ENCODE measurements at regions not wholly inside any gene's neighbourhood (a gene's known extent, or its start where the extent isn't known, plus 50 kb on each side); places are given as distances from the start of the nearest gene placed in this dataset.

DNA sequence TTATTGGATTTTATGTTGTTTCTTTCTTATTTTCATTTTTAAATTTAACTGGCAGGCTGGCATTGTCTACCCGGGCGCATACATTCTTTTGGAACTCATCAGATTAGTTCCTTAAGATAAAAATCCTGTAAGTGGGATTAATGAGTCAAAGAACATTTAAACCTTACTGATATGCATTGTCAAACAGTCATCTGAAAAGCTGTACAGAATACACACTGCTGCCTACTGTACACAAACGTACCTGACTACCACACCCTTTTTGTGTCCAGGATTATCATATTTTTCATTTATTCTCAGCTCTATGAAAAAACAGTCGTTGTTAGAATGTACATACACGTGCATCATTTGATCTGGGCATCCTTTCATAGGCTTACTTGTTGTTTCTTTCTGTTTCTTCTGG lies 358.3 kb downstream of the EFNB2 start:
- H3K27ac ChIP-seq (ENCODE audit: low read length): no peak overlapping the region
- no peaks in the 10 kb centered on the region for H3K4me1 ChIP-seq (ENCODE audit: low read length)
- no peak overlapping the region for H3K4me2 ChIP-seq (ENCODE audit: low read length)
- no peaks in the 10 kb centered on the region for H4K20me1 ChIP-seq (ENCODE audit: insufficient read depth, low read length)
- no peak overlapping the region for H3K9ac ChIP-seq (ENCODE audit: low read length)
- no peaks in the 10 kb centered on the region for H3K36me3 ChIP-seq (replicated peaks; ENCODE audit: low read depth, low read length)
- no peaks in the 10 kb centered on the region for H3K9me3 ChIP-seq (ENCODE audit: insufficient read depth, low read length)
- H2AFZ ChIP-seq (ENCODE audit: low read depth, low read length): no peak overlapping the region
- H3K79me2 ChIP-seq (ENCODE audit: low read length): no peaks in the 10 kb centered on the region
- H3K27me3 ChIP-seq (ENCODE audit: low read depth, low read length): no peaks in the 10 kb centered on the region
- TF ChIP-seq CTCF (IDR thresholded peaks at IDR 0.05; ENCODE audit: low read depth, low read length) (no peak), EZH2phosphoT487 (IDR thresholded peaks at IDR 0.05; ENCODE audit: low read depth) (no peak)
- H3K4me3 ChIP-seq (ENCODE audit: low read length): no peak overlapping the region

GRCh38 chr13:106176117-106176516 lies 359.3 kb downstream of the EFNB2 start:
- no peak overlapping the region for H3K4me2 ChIP-seq (ENCODE audit: low read length)
- no peaks in the 10 kb centered on the region for H3K27me3 ChIP-seq (ENCODE audit: low read depth, low read length)
- H3K36me3 ChIP-seq (replicated peaks; ENCODE audit: low read depth, low read length): no peaks in the 10 kb centered on the region
- H3K9me3 ChIP-seq (ENCODE audit: insufficient read depth, low read length): no peaks in the 10 kb centered on the region
- no peak overlapping the region for H3K4me3 ChIP-seq (ENCODE audit: low read length)
- H3K79me2 ChIP-seq (ENCODE audit: low read length): no peaks in the 10 kb centered on the region
- no peaks in the 10 kb centered on the region for H3K4me1 ChIP-seq (ENCODE audit: low read length)
- no peak overlapping the region for H3K9ac ChIP-seq (ENCODE audit: low read length)
- no peak overlapping the region for H3K27ac ChIP-seq (ENCODE audit: low read length)
- no peaks in the 10 kb centered on the region for H4K20me1 ChIP-seq (ENCODE audit: insufficient read depth, low read length)
- TF ChIP-seq EZH2phosphoT487 (IDR thresholded peaks at IDR 0.05; ENCODE audit: low read depth) (no peak), CTCF (IDR thresholded peaks at IDR 0.05; ENCODE audit: low read depth, low read length) (no peak)
- H2AFZ ChIP-seq (ENCODE audit: low read depth, low read length): no peak overlapping the region

GRCh38 chr13:106173891-106174610 lies 361.4 kb downstream of the EFNB2 start:
- H3K4me1 ChIP-seq (ENCODE audit: low read length): no peaks in the 10 kb centered on the region
- no peak overlapping the region for H3K9ac ChIP-seq (ENCODE audit: low read length)
- H3K4me3 ChIP-seq (ENCODE audit: low read length): no peak overlapping the region
- no peaks in the 10 kb centered on the region for H3K79me2 ChIP-seq (ENCODE audit: low read length)
- no peak overlapping the region for H3K4me2 ChIP-seq (ENCODE audit: low read length)
- H3K9me3 ChIP-seq (ENCODE audit: insufficient read depth, low read length): no peaks in the 10 kb centered on the region
- TF ChIP-seq EZH2phosphoT487 (IDR thresholded peaks at IDR 0.05; ENCODE audit: low read depth) (no peak), CTCF (IDR thresholded peaks at IDR 0.05; ENCODE audit: low read depth, low read length) (no peak)
- no peaks in the 10 kb centered on the region for H3K27me3 ChIP-seq (ENCODE audit: low read depth, low read length)
- no peaks in the 10 kb centered on the region for H4K20me1 ChIP-seq (ENCODE audit: insufficient read depth, low read length)
- no peaks in the 10 kb centered on the region for H3K36me3 ChIP-seq (replicated peaks; ENCODE audit: low read depth, low read length)
- H2AFZ ChIP-seq (ENCODE audit: low read depth, low read length): no peak overlapping the region
- no peak overlapping the region for H3K27ac ChIP-seq (ENCODE audit: low read length)

DNA sequence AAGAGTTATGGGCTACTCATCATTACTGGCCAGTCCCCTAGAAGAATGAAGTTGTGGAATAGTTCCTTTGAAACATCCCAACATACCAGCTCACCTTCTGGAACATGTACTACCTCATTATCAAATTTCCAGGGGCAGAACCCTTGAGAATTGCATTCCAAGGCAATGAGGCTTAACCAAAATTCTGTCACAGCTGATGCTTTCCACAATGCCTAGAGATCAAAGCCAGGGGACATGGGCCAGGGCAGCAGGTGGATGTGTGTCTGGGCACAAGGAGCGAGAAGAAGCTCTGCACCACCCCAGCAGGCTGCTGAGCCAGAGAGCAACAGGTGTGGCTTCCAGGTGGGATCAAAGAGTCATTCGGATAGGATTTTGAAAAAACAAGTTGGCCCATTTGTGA lies 362.1 kb downstream of the EFNB2 start:
- Histone ChIP-seq H3K9me3 (ENCODE audit: insufficient read depth, low read length) (no peaks in the 10 kb centered on the region), H3K4me2 (ENCODE audit: low read length) (no peak overlapping the region), H3K4me3 (ENCODE audit: low read length) (no peak overlapping the region), H3K9ac (ENCODE audit: low read length) (no peak overlapping the region), H3K4me1 (ENCODE audit: low read length) (no peaks in the 10 kb centered on the region), H3K27ac (ENCODE audit: low read length) (no peak overlapping the region), H3K27me3 (ENCODE audit: low read depth, low read length) (no peaks in the 10 kb centered on the region), H4K20me1 (ENCODE audit: insufficient read depth, low read length) (no peaks in the 10 kb centered on the region), H3K36me3 (replicated peaks; ENCODE audit: low read depth, low read length) (no peaks in the 10 kb centered on the region), H2AFZ (ENCODE audit: low read depth, low read length) (no peak overlapping the region), H3K79me2 (ENCODE audit: low read length) (no peaks in the 10 kb centered on the region)
- TF ChIP-seq CTCF (IDR thresholded peaks at IDR 0.05; ENCODE audit: low read depth, low read length): no peak
- TF ChIP-seq EZH2phosphoT487 (IDR thresholded peaks at IDR 0.05; ENCODE audit: low read depth): no peak

All from OCI-LY3 (cell line).